Right hindlimb (tissue), 1 donor: ENCODE measurements at regions not wholly inside any gene's neighbourhood (a gene's known extent, or its start where the extent isn't known, plus 50 kb on each side); places are given as distances from the start of the nearest gene placed in this dataset.
"Not testable (repeated sequence)": the region's sequence is repeated elsewhere in the genome, so short reads cannot be mapped to it uniquely, and the experiment has no call there.

Experiments used
- DNase-seq: peaks from one replicate; pipeline ENCODE4 v3.0.0-alpha.2; 2018

DNA sequence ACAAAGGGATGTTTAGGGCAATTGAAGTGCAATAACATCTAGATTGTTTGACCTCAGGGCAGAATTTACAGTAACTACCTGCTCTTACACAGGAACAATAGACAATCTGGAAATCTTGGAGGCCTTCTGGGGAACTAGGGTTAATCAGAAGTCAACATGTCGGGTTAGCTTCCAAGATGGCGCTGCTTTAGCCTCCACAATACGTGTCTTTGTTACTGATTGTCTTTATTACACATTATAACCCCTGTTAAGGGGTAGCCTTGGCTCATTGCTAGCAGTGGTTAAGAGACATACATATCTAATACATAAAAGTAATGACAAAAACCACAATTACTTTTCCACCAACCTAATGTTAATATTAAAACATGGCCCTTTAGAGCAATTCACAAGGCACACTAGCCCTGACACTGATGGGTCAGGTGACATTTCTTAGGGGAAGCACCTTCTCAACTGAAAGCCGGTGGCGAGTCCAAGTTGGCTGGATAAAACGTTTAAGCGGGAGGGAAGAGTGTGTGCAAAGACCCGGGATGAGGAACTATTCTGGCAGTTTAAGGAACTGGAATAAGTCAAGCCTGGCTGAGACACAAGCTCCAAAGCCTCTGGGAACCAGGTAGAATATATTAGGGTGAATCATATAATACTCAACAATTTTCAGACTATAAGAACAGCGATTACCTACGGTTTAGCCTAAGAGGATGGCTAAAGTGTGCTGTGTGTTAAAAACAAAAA is 236.9 kb downstream of the BCAS1 start:
- no peak for DNase-seq

GRCh38 chr20:53832499-53832898 is 237.9 kb downstream of the BCAS1 start:
- DNase-seq = no peak

DNA sequence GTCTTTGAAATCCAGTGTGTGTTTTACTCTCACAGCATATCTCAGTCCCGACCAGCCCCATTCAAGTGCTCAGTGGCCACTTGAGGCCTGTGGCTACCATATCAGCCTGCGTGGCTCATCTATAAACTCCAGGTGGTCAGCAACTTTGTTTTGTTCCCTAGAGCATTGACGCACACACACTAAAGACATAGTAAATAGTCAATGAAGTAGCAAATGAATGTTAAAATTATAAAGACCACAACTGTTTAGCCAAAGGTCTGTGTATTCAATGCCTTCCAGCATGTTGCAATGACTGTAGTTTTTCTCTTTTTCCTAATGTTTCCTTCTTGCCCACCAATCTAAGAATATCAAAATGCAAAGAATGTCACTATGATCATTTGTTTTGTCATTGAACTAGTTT is 238.2 kb upstream of the ZNF217 start:
- DNase-seq = no peak

DNA sequence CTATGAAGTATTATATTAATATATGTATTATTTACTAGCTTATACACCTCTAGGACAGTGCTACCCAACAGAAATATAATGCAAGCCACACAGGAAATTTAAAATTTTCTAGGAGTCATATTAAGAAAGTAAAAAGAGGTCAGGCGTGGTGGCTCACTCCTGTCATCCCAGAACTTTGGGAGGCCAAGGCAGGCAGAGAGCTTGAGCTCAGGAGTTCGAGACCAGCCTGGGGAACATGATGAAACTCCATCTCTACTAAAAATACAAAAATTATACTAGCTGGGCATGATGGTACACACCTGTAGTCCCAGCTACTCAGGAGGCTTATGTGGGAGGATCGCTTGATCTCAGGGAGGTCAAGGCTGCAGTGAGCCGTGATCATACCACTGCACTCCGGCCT is 237.6 kb upstream of the ZNF217 start:
- no peak for DNase-seq

DNA sequence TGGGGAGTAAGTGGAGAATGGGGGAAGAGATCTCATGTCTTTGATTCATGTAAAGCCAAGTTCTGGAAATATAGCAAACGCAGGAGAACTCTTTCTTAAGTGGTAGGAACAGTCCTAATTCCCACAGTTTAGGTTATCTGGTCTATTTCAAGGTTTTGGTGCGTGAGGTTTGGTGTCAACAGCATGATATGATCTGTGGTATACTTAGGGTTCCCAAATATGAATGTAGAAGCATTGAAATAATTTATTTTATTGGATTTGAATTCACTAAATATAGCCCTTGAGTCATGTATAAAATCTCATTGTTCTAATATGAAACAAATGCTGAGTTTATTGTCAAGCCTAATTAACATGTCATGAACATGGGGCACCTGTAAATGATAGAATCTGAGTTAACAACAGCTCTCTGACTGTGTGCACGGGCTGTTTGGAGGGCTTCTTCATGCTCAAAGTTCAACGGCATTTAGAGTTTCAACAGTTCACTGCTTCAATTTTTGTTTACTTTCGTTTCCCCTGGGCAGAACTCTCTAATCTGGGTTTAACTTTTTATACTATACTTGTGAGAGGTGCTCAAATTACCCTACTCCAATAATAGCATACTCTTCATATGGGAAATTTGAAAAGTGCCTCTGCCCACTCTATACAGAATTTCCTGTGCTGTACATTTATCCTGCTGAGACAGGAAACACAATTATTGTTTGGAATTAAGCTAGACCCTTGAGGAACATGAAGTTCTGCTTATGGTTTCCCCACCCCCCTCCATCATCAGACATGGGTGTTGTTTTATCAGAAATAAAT is 236.3 kb upstream of the ZNF217 start:
- no peak for DNase-seq

DNA sequence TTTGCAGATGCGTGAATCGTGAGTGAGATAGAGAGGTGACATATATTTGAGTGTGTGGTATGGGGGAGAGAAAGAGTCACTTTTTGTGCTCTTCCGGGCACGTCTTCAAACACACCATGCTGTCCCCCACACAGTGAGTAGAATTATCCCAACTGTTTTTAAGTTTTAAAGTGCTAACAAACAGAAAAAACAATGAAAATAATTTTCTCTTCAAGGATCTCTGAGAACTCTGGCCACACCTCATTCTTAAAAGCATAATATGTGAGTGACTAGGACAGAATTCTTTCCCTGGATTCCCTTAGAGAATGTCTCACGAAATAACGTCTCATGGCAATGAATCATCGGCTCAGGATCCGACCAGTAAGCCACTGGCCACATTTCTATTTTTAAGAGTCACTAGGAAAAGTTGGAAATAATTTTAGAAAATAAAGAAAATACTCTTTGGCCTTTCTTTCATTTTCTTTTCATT is 235.7 kb upstream of the ZNF217 start:
- DNase-seq = no peak

GRCh38 chr20:53828682-53829254 is 235.1 kb upstream of the ZNF217 start:
- DNase-seq = peak; percentile 82

- peak; percentile 30 for DNase-seq
These were observed 234.5 kb upstream of the ZNF217 start for GRCh38 chr20:53828088-53828681.

GRCh38 chr20:53827292-53828087 is 233.9 kb upstream of the ZNF217 start:
- no peak for DNase-seq

DNA sequence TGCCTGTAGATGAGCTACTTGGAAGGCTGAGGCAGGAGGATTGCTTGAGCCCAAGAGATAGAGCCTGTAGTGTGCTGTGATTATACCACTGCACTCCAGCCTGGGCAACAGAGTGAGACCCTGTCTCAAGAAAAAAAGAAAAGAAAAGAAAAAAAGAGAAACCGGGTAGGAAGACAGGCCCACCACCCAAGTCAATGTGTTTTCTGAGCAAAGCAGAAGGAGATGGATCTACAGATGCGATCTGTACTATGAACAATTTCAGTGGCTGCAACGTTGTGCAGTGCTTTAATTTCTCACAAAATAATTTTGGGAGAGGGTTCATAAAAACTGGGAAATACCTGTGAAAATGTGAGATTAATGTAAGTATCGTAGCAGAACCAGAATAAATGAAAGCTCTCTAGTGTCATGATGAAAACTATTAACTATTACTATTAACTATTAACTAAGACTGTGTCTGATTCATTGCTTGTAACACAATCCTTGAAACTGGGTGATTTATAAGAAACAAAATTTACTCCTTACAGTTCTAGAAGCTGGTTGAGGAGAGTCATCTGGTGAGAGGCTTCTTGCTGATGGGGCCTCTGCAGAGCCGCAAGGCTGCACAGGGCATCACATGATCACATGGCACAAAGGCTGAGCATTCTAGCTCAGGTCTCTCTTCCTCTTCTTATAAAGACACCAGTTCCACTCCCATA is 233.1 kb upstream of the ZNF217 start:
- DNase-seq = no peak

- no peak for DNase-seq
These were observed 232.5 kb upstream of the ZNF217 start for GRCh38 chr20:53826090-53826489.

DNA sequence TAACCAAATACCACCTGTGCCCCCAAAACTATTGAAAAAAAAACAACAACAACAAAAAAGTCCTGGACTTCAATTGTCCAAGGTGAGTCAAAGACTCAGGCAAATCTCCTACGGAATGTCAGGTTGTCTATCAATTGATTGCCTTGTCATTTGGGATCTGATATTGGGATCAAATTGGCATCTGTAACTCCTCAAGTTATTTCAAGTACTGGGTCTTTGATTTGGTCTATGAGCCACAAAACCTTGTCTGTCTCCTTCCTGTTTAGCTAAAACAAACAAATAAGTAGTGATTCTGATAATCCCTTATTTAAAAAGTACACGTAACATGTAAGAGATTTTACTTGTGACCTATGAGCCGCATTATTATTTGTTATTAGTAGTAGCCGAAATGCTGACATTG is 231.6 kb upstream of the ZNF217 start:
- no peak for DNase-seq

DNA sequence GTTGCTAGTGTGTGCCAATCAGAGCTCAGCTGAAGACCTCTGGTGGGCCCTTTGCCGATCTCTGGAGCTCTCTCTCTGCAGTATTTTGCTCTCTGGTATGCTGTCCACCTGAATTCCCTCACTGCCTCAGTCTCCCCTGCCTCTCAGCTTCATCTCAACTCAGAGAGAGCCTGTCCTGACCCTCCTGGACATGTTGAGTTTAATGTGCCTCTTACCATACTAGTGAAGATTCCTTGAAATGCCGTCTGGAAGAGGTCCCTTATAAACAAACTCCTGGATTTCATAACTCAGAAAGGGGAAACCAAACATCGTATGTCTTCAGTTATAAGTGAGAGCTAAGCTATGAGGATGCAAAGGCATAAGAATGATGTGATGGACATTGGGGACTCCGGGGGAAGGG is 231.1 kb upstream of the ZNF217 start:
- DNase-seq = no peak

DNA sequence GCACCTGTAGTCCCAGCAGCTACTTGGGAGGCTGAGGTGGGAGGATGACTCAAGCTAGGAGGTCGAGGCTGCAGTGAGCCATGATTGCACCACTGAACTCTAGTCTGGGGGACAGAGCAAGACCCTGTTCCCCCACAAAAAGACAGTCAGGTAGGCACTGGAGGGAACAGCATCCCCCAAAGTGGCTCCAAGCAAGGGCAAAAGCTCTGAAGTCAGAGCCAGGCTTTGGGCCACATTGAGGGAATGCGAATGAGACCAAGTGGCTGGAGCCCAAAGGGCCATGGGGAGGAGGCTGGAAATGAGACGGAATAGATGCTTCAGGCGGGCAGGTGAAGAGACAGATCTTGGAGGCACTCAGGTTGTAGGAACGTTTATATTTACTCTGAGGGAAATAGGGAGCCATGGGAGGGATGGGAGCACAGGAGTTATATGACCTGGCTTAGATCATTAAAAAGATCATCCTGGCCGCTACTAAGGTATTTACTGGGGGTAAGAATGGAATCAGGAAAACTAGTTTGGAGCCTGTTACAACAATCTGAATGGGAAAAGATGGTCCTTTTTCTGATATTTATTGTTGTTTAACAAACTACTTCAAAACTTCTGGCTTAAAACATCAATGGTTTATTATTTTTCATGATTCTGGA is 229.6 kb upstream of the ZNF217 start:
- DNase-seq = no peak

GRCh38 chr20:53822534-53822933 is 228.9 kb upstream of the ZNF217 start:
- no peak for DNase-seq

- DNase-seq = no peak
These were observed 226.4 kb upstream of the ZNF217 start for GRCh38 chr20:53819973-53820451.

DNA sequence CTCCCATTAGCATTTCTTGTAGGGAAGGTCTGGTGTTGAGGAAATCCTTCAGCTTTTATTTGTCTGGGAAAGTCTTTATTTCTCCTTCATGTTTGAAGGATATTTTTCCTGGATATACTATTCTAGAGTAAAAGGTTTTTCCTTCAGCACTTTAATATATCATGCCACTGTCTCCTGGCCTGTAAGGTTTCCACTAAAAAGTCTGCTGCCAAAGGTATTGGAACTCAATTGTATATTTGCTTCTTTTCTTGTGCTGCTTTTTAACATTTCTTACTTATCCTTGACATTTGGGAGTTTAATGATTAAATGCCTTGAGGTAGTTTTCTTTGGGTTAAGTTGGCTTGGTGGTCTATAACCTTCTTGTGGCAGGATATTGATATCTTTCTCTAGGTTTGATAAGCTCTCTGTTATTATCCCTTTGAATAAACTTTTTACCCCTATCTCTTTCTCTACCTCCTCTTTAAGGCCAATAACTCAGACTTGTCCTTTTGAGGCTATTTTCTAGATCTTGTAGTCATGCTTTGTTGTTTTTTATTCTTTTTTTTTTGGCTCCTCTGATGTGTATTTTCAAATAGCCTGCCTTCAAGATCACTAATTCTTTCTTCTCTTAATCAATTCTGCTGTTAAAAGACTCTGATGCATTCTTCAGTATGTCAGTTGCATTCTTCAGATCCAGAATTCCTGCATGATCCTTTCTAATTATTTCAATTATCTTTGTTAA is 225.0 kb upstream of the ZNF217 start:
- DNase-seq = no peak

DNA sequence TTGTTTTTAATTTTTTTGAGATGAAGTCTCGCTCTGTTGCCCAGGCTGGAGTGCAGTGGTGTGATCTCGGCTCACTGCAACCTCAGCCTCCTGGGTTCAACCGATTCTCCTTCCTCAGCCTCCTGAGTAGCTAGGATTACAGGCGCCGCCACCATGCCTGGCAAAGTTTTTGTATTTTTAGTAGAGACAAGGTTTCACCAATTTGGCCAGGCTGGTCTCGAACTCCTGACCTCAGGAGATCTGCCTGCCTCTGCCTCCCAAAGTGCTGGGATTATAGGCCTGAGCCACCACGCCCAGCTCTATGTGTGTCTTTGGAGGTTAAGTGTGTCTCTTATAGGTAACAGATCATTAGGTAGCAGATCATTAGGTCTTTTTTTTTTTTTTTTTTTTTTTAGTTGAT is 223.9 kb upstream of the ZNF217 start:
- not testable (repeated sequence) for DNase-seq

DNA sequence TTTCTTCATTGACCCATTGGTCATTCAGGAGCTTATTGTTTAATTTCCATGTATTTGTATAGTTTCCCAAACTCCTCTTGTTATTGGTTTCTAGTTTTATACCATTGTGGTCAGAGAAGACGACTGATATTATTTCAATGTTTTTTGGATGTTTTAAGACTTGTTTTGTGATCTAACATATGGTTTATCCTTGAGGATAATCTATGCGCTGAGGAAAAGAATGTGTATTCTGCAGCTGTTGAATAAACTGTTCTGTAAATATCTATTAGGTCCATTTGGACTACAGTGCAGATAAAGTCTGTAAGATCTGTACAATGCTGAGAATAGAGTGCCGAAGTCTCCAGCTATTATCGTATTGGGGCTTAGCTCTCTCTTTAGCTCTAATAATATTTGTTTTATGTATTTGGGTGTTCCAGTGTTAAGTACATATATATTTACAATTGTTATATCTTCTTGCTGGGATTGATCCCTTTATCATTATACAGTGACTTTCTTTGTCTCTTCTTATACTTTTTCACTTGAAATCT is 223.3 kb upstream of the ZNF217 start:
- DNase-seq = no peak

DNA sequence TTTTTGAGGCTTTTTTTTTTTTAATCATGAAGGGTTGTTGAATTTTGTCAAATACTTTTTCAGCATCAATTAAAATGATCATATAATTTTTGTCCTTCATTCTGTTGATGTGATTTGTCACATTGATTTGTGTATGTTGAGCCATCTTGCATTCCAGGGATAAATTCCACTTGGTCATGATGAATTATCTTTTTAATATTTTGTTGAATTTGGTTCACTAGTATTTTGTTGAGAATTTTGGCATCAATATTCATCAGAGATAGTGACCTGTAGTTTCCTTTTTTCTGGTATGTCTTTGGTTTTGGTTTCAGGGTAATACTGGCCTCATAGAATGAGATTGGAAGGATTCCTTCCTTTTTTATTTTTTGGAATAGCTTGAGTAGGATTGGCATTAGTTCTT is 221.9 kb upstream of the ZNF217 start:
- DNase-seq = no peak
